GM12878 (cell line): ENCODE measurements at regions not wholly inside any gene's neighbourhood (a gene's known extent, or its start where the extent isn't known, plus 50 kb on each side); places are given as distances from the start of the nearest gene placed in this dataset.
A peak's percentile ranks its signal among the peaks of the same experiment; 100 is the strongest.

ENCODE experiments used
- ATAC-seq: fragments of 200-7000 bp; cut with Tn5 transposase; 3 replicates; pipeline ENCODE4 v1.9.1; 2020; ENCODE audit warnings: mild to moderate bottlenecking, moderate library complexity
- BruUV-seq: library from RNA; stranded (reverse); fragments of 400-500 nt; replicated peaks from 2 replicates; lab custom pipeline; 2021; lab: Mats Ljungman, UMichigan
- CTCF ChIA-PET: fragments of 300-600 bp; sonication (Branson Sonifier 250); formaldehyde crosslinking; extraction: SDS; loops from one replicate; lab custom pipeline; 2021; ENCODE audit warnings: inconsistent platforms; lab: Yijun Ruan, JAX
- POLR2A ChIA-PET: fragments of 350-600 bp; formaldehyde crosslinking; extraction: SDS; loops from one replicate; lab custom pipeline; 2021; ENCODE audit warnings: inconsistent platforms; lab: Charles Lee
- RAD21 ChIA-PET: fragments of 300-600 bp; sonication (Branson Sonifier 250); formaldehyde crosslinking; loops from one replicate; lab custom pipeline; 2023; ENCODE audit warnings: antibody characterized with exemption; ENCODE audit not compliant: unreplicated experiment; lab: Charles Lee
- SMC1A ChIA-PET: fragments of 300-600 bp; sonication (Branson Sonifier 250); formaldehyde crosslinking; loops from one replicate; lab custom pipeline; 2023; ENCODE audit not compliant: unreplicated experiment, uncharacterized antibody; lab: Charles Lee
- DNase-seq: peaks from one replicate; pipeline ENCODE4 v3.0.0-alpha.2; 2011; ENCODE audit warnings: low read depth, low spot score
- FAIRE-seq: peaks from 3 replicates; lab custom pipeline; 2011; peaks lifted over from hg19 to GRCh38; lab: Jason Lieb, UNC
- H2AFZ ChIP-seq: 2 replicates; pipeline ENCODE4 v1.6.0; 2011; ENCODE audit warnings: low read depth, low read length, control low read depth; ENCODE audit not compliant: control insufficient read depth
- H3K27ac ChIP-seq: 2 replicates; pipeline ENCODE4 v1.5.1; 2011; ENCODE audit warnings: control low read depth; ENCODE audit not compliant: control insufficient read depth, insufficient read depth
- H3K27me3 ChIP-seq, 2 experiments: replicated peaks in 1 of 2; 2 replicates each; pipeline versions ENCODE4 v1.6.0 to v1.6.1; 2011; ENCODE audit warnings: low read length in 1 of 2; ENCODE audit not compliant: control insufficient read depth in 2 of 2, insufficient read depth in 2 of 2
- H3K36me3 ChIP-seq, 2 experiments: 2 replicates each; pipeline ENCODE4 v1.5.1; 2011; ENCODE audit warnings: low read length in 1 of 2; ENCODE audit not compliant: control insufficient read depth in 2 of 2, insufficient read depth in 2 of 2
- H3K4me1 ChIP-seq: 2 replicates; pipeline ENCODE4 v1.6.1; 2011; ENCODE audit warnings: mild to moderate bottlenecking, low read length, moderate library complexity, mixed read lengths; ENCODE audit not compliant: control insufficient read depth, insufficient read depth
- H3K4me2 ChIP-seq: 2 replicates; pipeline ENCODE4 v1.6.0; 2011; ENCODE audit warnings: control low read depth; ENCODE audit not compliant: control insufficient read depth, insufficient read depth
- H3K4me3 ChIP-seq: fragments of 200-600 bp; sonication (generic); 2 replicates; pipeline ENCODE4 v1.5.1; 2016
- H3K79me2 ChIP-seq: 2 replicates; pipeline ENCODE4 v1.6.0; 2011; ENCODE audit warnings: low read length; ENCODE audit not compliant: control insufficient read depth, insufficient read depth
- H3K9ac ChIP-seq: 2 replicates; pipeline ENCODE4 v1.8.0; 2011; ENCODE audit warnings: low read length, control low read depth, mixed read lengths; ENCODE audit not compliant: control insufficient read depth, insufficient read depth
- H3K9me3 ChIP-seq: replicated peaks from 3 replicates; pipeline ENCODE4 v1.5.1; 2011; ENCODE audit warnings: mild to moderate bottlenecking, low read length; ENCODE audit not compliant: control insufficient read depth, insufficient read depth
- H4K20me1 ChIP-seq: 2 replicates; pipeline ENCODE4 v1.6.0; 2011; ENCODE audit not compliant: control insufficient read depth, insufficient read depth
- BCL3 ChIP-seq: IDR thresholded peaks from 2 replicates; pipeline ENCODE4 v1.6.1; 2011; ENCODE audit warnings: borderline replicate concordance, low read depth, mild to moderate bottlenecking, moderate library complexity, low read length; ENCODE audit not compliant: insufficient read depth, poor library complexity, severe bottlenecking
- BHLHE40 ChIP-seq, 2 experiments: fragments of 450-650 bp in 1 of 2; IDR thresholded peaks; 2 replicates each; pipeline ENCODE4 v1.6.1; 2011 to 2017; ENCODE audit warnings: low read depth in 2 of 2, borderline replicate concordance in 1 of 2, improper control_type of control experiment in 1 of 2, low read length in 1 of 2, mild to moderate bottlenecking in 1 of 2
- E2F4 ChIP-seq: IDR thresholded peaks from 2 replicates; pipeline ENCODE4 v1.6.1; 2012; ENCODE audit warnings: low read depth, low read length, improper control_type of control experiment
- HDGF ChIP-seq: fragments of 450-650 bp; IDR thresholded peaks from 2 replicates; pipeline ENCODE4 v1.6.1; 2016; ENCODE audit warnings: antibody characterized with exemption
- KAT2A ChIP-seq: conservative IDR thresholded peaks from 2 replicates; pipeline ENCODE4 v1.6.1; 2011; ENCODE audit warnings: low read depth, low read length; ENCODE audit not compliant: control insufficient read depth
- SREBF2 ChIP-seq: IDR thresholded peaks from 2 replicates; pipeline ENCODE4 v1.6.1; 2012; ENCODE audit warnings: mild to moderate bottlenecking, low read length
- STAT1 ChIP-seq: fragments of 450-650 bp; conservative IDR thresholded peaks from 2 replicates; pipeline ENCODE4 v1.6.1; 2014; ENCODE audit warnings: antibody characterized with exemption, mild to moderate bottlenecking
- TCF12 ChIP-seq: IDR thresholded peaks from 2 replicates; pipeline ENCODE4 v1.6.1; 2011; ENCODE audit warnings: low read depth, mild to moderate bottlenecking, low read length
- YBX1 ChIP-seq: fragments of 450-650 bp; IDR thresholded peaks from 2 replicates; pipeline ENCODE4 v1.6.1; 2016; ENCODE audit warnings: antibody characterized with exemption
- YY1 ChIP-seq: IDR thresholded peaks from 2 replicates; pipeline ENCODE4 v1.6.1; 2011; ENCODE audit warnings: low read depth, mild to moderate bottlenecking, low read length
- ZBTB11 ChIP-seq: fragments of 450-650 bp; formaldehyde crosslinking; IDR thresholded peaks from 2 replicates; pipeline ENCODE4 v1.5.0; 2022; ENCODE audit warnings: mild to moderate bottlenecking, missing genetic modification characterization
- ZBTB4 ChIP-seq: fragments of 450-650 bp; formaldehyde crosslinking; IDR thresholded peaks from 2 replicates; pipeline ENCODE4 v1.4.0; 2022; ENCODE audit warnings: mild to moderate bottlenecking, moderate library complexity
- WGBS: methylation state at CpG from one replicate; pipeline ENCODE4 v1.1.6; 2016; ENCODE audit warnings: low lambda C conversion rate; ENCODE audit not compliant: insufficient replicate concordance, insufficient coverage; ENCODE audit errors: missing lambda C conversion rate; 5-methylcytosine and 5-hydroxymethylcytosine counted together
- in situ Hi-C: fragments of 300-500 bp; cut with MboI; formaldehyde crosslinking; loops from 9 replicates; pipeline ENCODE4 v1.14.3; 2018; ENCODE audit warnings: mixed read lengths
- intact Hi-C: fragments of 100-400 bp; cut with micrococcal nuclease; formaldehyde crosslinking; loops from one replicate; pipeline ENCODE4 v1.14.2; 2022; ENCODE audit not compliant: unreplicated experiment

- intact Hi-C loops (no loop called here), in situ Hi-C loops (no loop called here)
- Histone ChIP-seq H3K27me3 (no peaks in the 10 kb centered on the region), H3K79me2 (no peaks in the 10 kb centered on the region), H3K9me3 (no peaks in the 10 kb centered on the region), H3K36me3 (no peaks in the 10 kb centered on the region), H3K4me1 (no peaks in the 10 kb centered on the region), H4K20me1 (no peaks in the 10 kb centered on the region), H3K4me3 (no peak overlapping the region), H2AFZ (no peak overlapping the region), H3K9ac (no peak overlapping the region), H3K27ac (no peak overlapping the region), H3K4me2 (no peak overlapping the region)
- RAD21 ChIA-PET, result no interaction called here
- no peak for DNase-seq
- FAIRE-seq, result no peak
- WGBS, result 46% methylated on average over 6 of the region's 6 CpGs
- TF ChIP-seq ZBTB11 (CRISPR knock-in tag) (no peak), HDGF (no peak), YBX1 (no peak), BHLHE40 (IDR thresholded peaks at IDR 0.05; ENCODE audit: borderline replicate concordance in 1 of 2, low read depth in 2 of 2, low read length in 1 of 2) (no peak), TCF12 (no peak), YY1 (no peak), KAT2A (no peak), ZBTB4 (CRISPR knock-in tag) (no peak), STAT1 (no peak), E2F4 (no peak), SREBF2 (no peak), BCL3 (no peak)
- BruUV-seq, result no TSS peak
- peak; percentile 37; the same call in 2 of the 3 replicates for ATAC-seq
- POLR2A ChIA-PET, result no interaction called here
- SMC1A ChIA-PET, result interaction anchor here (0.6 to 0.9 kb wide), 2 partner anchors 12 to 664 kb away, joined by 3 read pairs; no protein-coding TSS in a partner anchor
- CTCF ChIA-PET, result interaction anchor here (0.7 to 0.9 kb wide), 2 partner anchors 9 to 69 kb away, joined by 3 read pairs; no protein-coding TSS in a partner anchor
Observed at GRCh38 chr4:170978990-170979389, 834.2 kb upstream of the GALNTL6 start.
